HEK293 (cell line): ENCODE measurements at regions not wholly inside any gene's neighbourhood (a gene's known extent, or its start where the extent isn't known, plus 50 kb on each side); places are given as distances from the start of the nearest gene placed in this dataset.

Experiments used
- CTCF ChIA-PET: fragments of 350-600 bp; formaldehyde crosslinking; extraction: SDS; loops from one replicate; lab custom pipeline; 2021; ENCODE audit warnings: antibody characterized with exemption; lab: Yijun Ruan, JAX
- POLR2A ChIA-PET: fragments of 300-600 bp; formaldehyde crosslinking; extraction: SDS; loops from one replicate; lab custom pipeline; 2020; ENCODE audit warnings: antibody characterized with exemption, inconsistent platforms; lab: Yijun Ruan, JAX
- H3K27ac ChIP-seq: fragments of 200-500 bp; sonication (Bioruptor generic); 2 replicates; pipeline ENCODE4 v1.5.1; 2014; ENCODE audit warnings: low read depth, low read length, control low read depth, inconsistent platforms; ENCODE audit errors: extremely low read depth
- H3K36me3 ChIP-seq, 2 experiments: fragments of 200-500 bp in 1 of 2; sonication (Bioruptor generic) in 1 of 2; 1 replicate in 1 of 2; 2 replicates in 1 of 2; pipeline ENCODE4 v1.5.1; 2014 to 2017; ENCODE audit warnings: inconsistent platforms in 2 of 2, low read length in 2 of 2; ENCODE audit not compliant: control insufficient read depth in 2 of 2, insufficient read depth in 1 of 2
- H3K4me1 ChIP-seq: fragments of 200-500 bp; sonication (Bioruptor generic); 2 replicates; pipeline ENCODE4 v1.5.1; 2014; ENCODE audit warnings: mild to moderate bottlenecking, low read length, inconsistent platforms; ENCODE audit not compliant: control insufficient read depth, insufficient read depth
- H3K4me3 ChIP-seq: 2 replicates; pipeline ENCODE4 v1.5.1; 2011; ENCODE audit warnings: low read depth, mild to moderate bottlenecking, control low read depth, low read length, moderate library complexity
- H3K9me3 ChIP-seq: fragments of 200-500 bp; sonication (Bioruptor generic); 2 replicates; pipeline ENCODE4 v1.5.1; 2014; ENCODE audit warnings: low read depth, low read length, inconsistent platforms; ENCODE audit not compliant: control insufficient read depth, insufficient read depth
- KLF1 ChIP-seq: fragments of 450-650 bp; formaldehyde crosslinking; IDR thresholded peaks from 2 replicates; pipeline ENCODE4 v1.5.1; 2016; ENCODE audit warnings: missing biosample characterization, missing genetic modification characterization
- KLF10 ChIP-seq: fragments of 450-650 bp; IDR thresholded peaks from 2 replicates; pipeline ENCODE4 v1.5.1; 2018; ENCODE audit warnings: missing biosample characterization, mild to moderate bottlenecking, missing genetic modification characterization
- KLF8 ChIP-seq: fragments of 450-650 bp; formaldehyde crosslinking; IDR thresholded peaks from 2 replicates; pipeline ENCODE4 v1.5.1; 2016; ENCODE audit warnings: missing biosample characterization, missing genetic modification characterization
- KLF9 ChIP-seq: fragments of 450-650 bp; formaldehyde crosslinking; IDR thresholded peaks from 2 replicates; pipeline ENCODE4 v1.5.1; 2016; ENCODE audit warnings: missing biosample characterization, missing genetic modification characterization, low read depth
- PRDM1 ChIP-seq: fragments of 450-650 bp; formaldehyde crosslinking; IDR thresholded peaks from 2 replicates; pipeline ENCODE4; 2016; ENCODE audit warnings: missing biosample characterization, missing genetic modification characterization
- YY2 ChIP-seq: fragments of 450-650 bp; formaldehyde crosslinking; IDR thresholded peaks from 2 replicates; pipeline ENCODE4 v1.5.1; 2016; ENCODE audit warnings: missing biosample characterization, missing genetic modification characterization
- ZBTB11 ChIP-seq: fragments of 450-650 bp; formaldehyde crosslinking; conservative IDR thresholded peaks from 2 replicates; pipeline ENCODE4 v1.5.1; 2016; ENCODE audit warnings: low read depth, missing biosample characterization, missing genetic modification characterization
- ZBTB26 ChIP-seq: fragments of 450-650 bp; formaldehyde crosslinking; optimal IDR thresholded peaks from 2 replicates; pipeline ENCODE3; 2016; ENCODE audit warnings: missing biosample characterization, mild to moderate bottlenecking, missing genetic modification characterization
- ZBTB6 ChIP-seq: fragments of 450-650 bp; formaldehyde crosslinking; IDR thresholded peaks from 2 replicates; pipeline ENCODE4 v1.5.1; 2017; ENCODE audit warnings: missing biosample characterization, missing genetic modification characterization
- ZFP37 ChIP-seq: fragments of 450-650 bp; formaldehyde crosslinking; IDR thresholded peaks from 2 replicates; pipeline ENCODE4 v1.5.1; 2016; ENCODE audit warnings: missing biosample characterization, missing genetic modification characterization
- ZNF18 ChIP-seq: fragments of 450-650 bp; formaldehyde crosslinking; IDR thresholded peaks from 2 replicates; pipeline ENCODE4 v1.5.1; 2016; ENCODE audit warnings: missing biosample characterization, missing genetic modification characterization
- ZNF664 ChIP-seq: fragments of 450-650 bp; formaldehyde crosslinking; IDR thresholded peaks from 2 replicates; pipeline ENCODE4 v1.5.1; 2016; ENCODE audit warnings: missing biosample characterization, missing genetic modification characterization
- ZNF76 ChIP-seq: fragments of 450-650 bp; formaldehyde crosslinking; IDR thresholded peaks from 2 replicates; pipeline ENCODE4; 2016; ENCODE audit warnings: low read depth, missing biosample characterization, missing genetic modification characterization, borderline replicate concordance

GRCh38 chr1:38787041-38787440 is 72.5 kb downstream of the RRAGC start:
- ChIA-PET CTCF (interaction anchor here (0.6 to 0.7 kb wide), 2 partner anchors 401 to 491 kb away, joined by 3 read pairs; no protein-coding TSS in a partner anchor), POLR2A (no interaction called here)

GRCh38 chr1:38786040-38786436 is 73.5 kb downstream of the RRAGC start:
- no peaks in the 10 kb centered on the region for H3K9me3 ChIP-seq
- H3K27ac ChIP-seq = peak overlapping the region; percentile 88
- CTCF ChIA-PET = interaction anchor here (0.7 to 1.3 kb wide), 3 partner anchors 33 to 59 kb away, joined by 3 to 4 read pairs (median 4); no protein-coding TSS in a partner anchor
- H3K4me3 ChIP-seq = no peak overlapping the region
- TF ChIP-seq YY2 (tag by site-specific recombination) (peak; percentile 78), ZBTB26 (tag by site-specific recombination) (peak; percentile 7), ZNF76 (no peak), ZBTB6 (peak; percentile 79), KLF8 (tag by site-specific recombination) (0 out of 2 replicates have a peak, but pooled peaks have one; percentile 42), KLF9 (tag by site-specific recombination) (peak; percentile 61; the same call in 1 of the 2 replicates), ZNF18 (no peak), ZBTB11 (tag by site-specific recombination) (peak; percentile 27; the same call in 1 of the 2 replicates), PRDM1 (no peak), KLF1 (tag by site-specific recombination) (peak; percentile 42), KLF10 (peak; percentile 80)
- peaks cover 36% of the 10 kb centered on the region for H3K4me1 ChIP-seq
- H3K36me3 ChIP-seq = no peaks in the 10 kb centered on the region
- POLR2A ChIA-PET = no interaction called here

More at GRCh38 chr1:38787041-38787440, 72.5 kb downstream of the RRAGC start:
- Histone ChIP-seq H3K4me1 (peaks cover 35% of the 10 kb centered on the region), H3K9me3 (no peaks in the 10 kb centered on the region), H3K4me3 (no peak overlapping the region), H3K36me3 (no peaks in the 10 kb centered on the region), H3K27ac (peak overlapping the region; percentile 73)
- TF ChIP-seq ZNF664 (tag by site-specific recombination) (no peak), ZFP37 (0 out of 2 replicates have a peak, but pooled peaks have one; percentile 13)
